Activated CD8-positive, alpha-beta memory T cell treated with anti-CD3 and anti-CD28 coated beads, Interleukin-2, amount 50 U/mL, for 24 hours (primary cell): ENCODE measurements at regions not wholly inside any gene's neighbourhood (a gene's known extent, or its start where the extent isn't known, plus 50 kb on each side); places are given as distances from the start of the nearest gene placed in this dataset.

Experiments
- DNase-seq: peaks from one replicate; pipeline ENCODE4 v3.0.0-alpha.2; 2020; ENCODE audit errors: extremely low read depth

DNA sequence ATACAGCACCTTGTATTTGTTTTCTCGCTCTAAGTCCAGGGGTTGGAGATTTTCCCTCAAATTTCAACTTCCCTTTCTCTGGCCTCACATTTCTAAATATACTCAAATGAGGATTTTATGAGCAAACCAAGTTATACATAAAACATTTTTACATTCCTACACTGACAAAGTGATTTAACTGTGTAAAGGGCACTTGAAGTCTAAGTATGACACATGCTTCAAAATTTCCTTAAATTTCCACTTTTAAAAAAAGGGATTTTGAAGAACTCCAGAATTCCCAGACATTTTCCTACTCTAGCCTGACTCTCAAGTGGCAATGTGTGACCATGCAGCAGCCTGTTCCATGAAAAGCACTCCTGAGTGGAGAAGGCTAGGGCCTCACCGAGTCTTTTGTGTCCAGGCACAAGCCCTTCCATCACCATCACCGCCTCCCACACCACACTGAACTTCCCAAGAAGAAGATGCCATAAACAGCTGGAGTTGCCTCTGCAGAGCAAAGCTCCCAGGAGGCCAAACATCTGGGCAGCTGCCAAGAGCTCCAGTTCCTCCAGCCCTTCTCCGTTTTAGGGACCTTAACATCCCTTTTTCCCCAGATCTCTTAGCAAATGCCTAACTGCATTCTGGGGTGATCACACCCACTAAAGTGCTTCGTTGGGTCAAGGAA lies 68.9 kb downstream of the NCR2 start:
- no peak for DNase-seq

DNA sequence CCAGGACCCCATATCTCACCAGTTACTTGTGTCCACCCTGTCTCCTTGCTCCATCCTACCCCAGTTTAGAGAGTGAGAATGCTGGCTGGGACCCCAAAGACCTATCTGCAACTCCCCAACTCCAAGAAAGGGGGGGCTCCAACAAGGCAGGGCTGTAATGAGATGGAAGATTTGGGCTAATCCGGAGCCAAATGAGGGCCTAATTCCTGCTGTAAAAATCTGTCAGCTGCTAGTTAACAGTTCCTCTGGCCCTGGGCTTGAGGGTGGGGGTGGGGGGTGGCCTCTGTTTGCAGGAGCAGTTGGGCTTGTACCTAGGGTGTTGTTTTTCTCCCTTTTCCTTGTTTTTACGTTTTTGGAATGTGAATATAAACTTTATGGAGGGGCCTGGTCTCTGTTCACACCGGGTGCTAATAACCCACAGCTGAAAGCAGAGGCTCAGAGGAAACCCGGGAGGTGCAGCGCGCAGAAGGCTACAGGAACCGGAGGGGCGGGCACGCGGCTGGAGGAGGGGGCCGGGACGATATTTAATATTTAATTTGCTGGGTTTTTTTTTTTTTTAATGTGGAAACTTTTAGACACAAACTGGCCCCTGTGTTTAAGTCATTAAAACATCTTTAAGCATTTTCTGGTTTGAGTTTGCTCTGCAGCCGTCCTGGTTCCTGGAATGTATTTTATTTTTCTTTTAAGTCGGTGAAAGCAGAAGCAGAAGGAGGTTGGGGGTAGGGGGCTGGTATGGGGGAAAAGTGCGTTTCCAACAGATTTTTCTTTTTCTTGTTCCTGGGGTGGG lies 70.7 kb downstream of the NCR2 start:
- DNase-seq: no peak

DNA sequence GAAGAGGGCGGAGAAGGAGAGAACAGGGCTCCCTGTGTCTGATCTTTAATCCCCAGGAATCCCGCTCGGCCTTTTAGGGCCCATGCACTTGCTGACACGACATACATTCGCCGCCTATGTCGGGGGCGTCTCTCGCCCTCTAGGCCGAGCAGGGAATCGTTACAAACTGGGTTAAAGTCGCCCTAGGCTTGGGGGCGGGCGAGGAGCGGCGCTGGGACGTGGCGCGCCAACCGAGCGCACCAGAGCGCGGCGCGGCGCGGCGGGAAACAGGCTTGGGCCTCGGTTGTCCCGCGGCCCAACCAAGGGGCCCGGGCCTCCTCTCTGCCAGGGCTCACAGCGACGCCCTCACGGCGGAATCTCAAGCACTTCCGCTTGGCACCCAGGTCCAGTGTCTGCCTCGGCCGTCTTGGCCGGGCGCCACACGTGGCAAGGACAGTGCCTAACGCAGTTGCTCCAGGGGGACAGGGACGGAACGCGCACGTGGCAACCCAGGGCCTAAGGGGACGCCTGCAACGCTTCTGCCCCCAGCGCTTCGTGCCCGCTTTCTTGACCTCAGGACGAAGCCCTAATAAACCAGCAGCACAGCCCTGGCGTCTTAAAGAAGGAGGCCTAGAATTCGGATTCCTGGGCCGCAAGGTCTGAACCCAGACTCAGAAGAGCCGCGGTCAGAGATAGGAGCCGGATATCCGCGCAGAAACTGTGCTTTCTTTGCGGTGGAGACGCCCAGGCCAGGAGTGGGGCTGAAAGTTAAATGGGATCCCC lies 71.5 kb downstream of the NCR2 start:
- DNase-seq: no peak

DNA sequence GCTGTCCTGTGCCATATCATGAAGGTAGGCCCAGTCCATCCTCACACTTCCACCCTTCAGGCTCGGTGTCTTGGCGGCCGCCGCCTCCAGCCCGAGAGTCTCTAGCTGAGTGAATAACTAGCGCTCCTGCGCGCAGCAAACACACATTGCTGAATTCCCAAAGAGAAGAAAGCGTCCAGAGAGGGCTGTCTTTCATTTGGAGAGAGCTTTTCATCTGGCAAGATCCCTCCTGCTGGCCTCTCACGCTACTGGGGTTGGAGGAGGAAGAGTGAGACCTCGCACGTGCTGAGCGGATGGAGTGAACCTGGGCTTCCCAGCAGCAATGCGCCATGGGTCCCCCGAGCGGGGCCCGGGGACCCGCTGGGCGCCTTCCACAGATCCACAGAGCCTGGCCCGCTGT lies 73.2 kb downstream of the NCR2 start:
- no peak for DNase-seq

DNA sequence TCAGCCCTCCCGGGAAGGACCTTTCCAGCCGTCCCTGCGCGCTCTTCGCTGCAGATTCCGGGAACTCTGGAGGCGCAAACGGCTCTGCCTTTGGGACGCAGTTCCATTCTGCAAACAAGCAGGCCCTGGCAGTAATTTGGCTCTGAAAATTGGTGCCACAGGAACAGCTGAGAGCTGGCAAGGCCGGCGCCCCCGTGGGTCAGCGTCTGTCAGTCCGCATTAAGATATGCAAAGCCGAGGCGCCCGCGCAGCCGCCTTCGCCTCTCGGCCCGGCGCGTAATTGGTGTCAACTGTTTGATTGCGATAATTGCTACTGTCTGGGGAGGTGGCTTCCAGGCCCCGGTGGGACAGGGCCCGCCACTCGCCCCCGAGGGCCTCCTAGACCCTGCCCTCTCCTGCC lies 73.6 kb downstream of the NCR2 start:
- no peak for DNase-seq

GRCh38 chr6:41409489-41409888 lies 74.1 kb downstream of the NCR2 start:
- no peak for DNase-seq

- DNase-seq: no peak
Observed at GRCh38 chr6:41411961-41412360, 76.6 kb downstream of the NCR2 start.

- DNase-seq: no peak
Observed at GRCh38 chr6:41413250-41413649, 77.8 kb downstream of the NCR2 start.

DNA sequence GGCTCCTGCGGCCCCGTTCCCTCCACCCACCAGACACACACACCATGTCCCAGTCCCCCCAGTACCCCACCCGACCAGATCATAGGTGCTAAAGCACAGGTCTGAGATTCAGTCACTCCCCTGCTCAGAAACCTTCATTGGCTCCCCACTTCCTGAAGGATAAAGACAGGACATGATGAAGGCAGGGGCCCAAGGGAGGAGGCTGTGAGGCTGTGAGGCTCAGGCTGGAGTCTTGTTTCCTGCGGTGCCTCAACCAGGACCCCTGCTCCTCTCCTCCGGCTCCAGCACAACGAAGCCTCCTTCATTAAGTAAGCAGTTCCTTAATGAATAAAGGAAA lies 81.1 kb downstream of the NCR2 start:
- DNase-seq: no peak

GRCh38 chr6:41418741-41419140 lies 83.3 kb downstream of the NCR2 start:
- DNase-seq: no peak

DNA sequence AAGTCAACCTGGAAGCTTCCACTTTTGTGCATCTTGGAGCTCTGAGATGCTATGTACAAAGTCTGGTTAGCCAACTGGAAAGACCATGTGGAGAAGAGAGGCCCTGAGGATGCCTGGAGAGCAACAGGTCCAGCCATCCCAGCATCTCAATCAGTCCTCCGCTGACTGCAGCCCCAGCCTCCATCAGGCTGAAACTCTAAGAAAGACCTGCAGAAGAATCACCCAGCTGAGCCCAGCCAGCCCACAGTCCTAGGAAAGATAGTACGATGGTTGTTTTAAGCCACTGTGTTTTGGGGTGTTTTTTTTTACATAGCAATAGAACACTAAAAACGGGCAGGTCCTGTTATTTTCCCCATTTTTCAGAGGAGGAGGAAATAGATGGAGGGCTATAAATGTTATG lies 84.0 kb downstream of the NCR2 start:
- DNase-seq: no peak

GRCh38 chr6:41420186-41420585 lies 84.8 kb downstream of the NCR2 start:
- no peak for DNase-seq

- DNase-seq: no peak
Observed at GRCh38 chr6:41422161-41422560, 86.8 kb downstream of the NCR2 start.

DNA sequence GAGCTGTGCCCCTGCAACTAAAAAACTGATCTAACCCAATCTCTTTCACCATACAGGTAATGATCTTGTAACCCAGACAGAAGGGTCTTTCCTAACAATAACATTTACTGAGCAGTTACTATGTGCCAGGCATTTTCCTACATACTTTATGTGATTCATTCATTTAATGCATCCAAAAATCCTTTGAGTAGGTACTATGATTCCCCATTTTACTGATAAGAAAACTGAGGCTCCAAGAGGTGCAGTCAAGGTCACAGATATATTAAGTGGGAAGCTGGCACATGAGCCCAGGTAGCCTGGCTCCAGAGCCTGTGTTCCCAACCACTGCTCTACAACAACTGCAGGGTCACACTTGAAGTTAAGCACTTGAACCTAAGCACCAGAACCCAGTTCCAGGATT lies 87.6 kb downstream of the NCR2 start:
- no peak for DNase-seq

DNA sequence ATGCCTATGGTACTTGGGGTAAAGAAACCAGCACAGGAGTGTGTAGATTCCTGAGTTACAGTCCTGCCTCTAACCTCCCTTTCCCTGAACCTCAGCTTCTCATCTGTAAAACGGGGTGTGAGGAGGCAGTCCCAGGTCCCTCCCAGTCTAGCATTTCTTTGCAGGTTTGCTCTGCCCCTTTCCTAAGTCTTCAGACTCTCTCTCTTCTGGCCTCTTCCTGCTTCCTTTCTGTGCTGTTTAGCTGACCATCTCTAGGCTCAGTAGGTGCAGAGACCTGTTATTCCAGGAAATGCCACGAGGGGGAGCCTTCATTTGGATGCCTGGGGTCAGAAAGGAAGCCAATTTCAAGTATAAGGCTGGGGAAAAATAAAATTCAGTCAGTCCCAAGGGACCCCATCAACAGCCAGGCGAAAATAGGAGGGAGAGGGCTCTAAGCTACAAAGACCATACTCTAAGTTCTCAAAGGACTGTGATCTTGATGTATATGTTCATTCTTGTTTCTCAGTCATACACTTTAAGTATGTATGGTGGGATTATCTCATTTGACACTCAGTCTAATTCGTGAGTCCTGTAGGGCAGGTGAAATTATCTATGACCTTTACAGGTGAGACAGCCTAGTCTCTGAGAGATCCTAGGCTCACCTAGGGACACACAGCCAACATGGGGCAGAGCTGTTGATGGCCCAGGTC lies 89.1 kb downstream of the NCR2 start:
- DNase-seq: peak; percentile 44

- DNase-seq: no peak
Observed at GRCh38 chr6:41425511-41425910, 90.1 kb downstream of the NCR2 start.

DNA sequence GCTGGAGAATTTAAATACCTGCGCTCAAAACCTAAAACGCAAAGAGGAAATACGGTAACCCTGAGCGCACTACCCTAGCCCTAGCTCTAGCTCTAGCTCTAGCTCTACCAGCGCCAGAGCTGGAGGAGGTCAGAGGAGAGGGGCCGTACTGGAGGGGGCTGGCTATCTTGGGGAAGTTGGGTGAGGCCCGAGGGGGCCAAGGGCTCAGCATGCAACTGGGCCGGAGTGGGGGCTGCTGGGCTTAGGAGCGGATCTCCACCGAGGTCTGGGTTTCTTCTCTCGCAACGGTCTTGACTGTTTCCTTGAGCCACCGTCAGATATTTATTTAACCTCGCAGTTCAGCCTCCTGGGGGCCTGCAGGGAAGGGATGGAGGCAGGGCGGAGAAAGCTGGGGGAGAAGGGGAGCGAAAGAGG lies 91.0 kb downstream of the NCR2 start:
- no peak for DNase-seq

- DNase-seq: no peak
Observed at GRCh38 chr6:41426888-41427641, 91.7 kb downstream of the NCR2 start.

- DNase-seq: no peak
Observed at GRCh38 chr6:41427642-41428335, 92.4 kb downstream of the NCR2 start.

DNA sequence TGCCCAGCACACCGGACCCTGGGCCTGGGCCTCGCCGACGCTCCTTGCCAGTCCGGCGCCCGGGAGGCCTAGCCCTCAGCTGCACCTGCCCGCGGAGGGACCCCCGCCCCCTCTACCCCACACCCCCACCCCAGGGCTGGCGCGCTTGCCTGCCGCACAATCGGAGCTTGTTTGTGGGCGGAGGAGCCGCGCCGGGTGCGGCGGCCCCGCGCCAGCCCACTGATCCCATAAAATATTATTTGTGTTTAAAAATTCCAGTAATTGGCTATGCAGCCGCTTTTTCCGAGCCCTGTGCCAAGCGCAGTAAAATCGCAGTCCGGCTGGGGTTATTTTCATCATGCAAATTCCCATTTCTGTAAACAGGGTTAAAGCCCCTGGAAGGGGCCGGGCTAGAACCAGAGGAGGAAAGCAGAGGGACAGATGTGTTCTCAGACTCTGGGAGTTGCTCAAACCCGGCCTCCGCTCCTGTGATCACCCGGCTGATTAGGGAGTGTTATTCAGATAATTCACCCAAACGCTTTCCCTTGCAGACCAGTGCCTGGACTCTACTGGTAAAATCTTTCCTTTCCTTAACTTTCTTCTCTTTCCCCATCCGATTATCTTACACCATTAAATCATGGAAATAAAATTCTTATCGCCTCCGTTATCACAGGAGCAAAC lies 93.1 kb downstream of the NCR2 start:
- DNase-seq: no peak
